H9 (cell line): ENCODE measurements at regions not wholly inside any gene's neighbourhood (a gene's known extent, or its start where the extent isn't known, plus 50 kb on each side); places are given as distances from the start of the nearest gene placed in this dataset.

Source experiments
- DNase-seq: peaks from one replicate; pipeline ENCODE4 v3.0.0-alpha.2; 2017
- H2AFZ ChIP-seq: one replicate; pipeline ENCODE4 v1.6.1; 2013; ENCODE audit warnings: mild to moderate bottlenecking, low read length, control low read depth, moderate library complexity
- H2AK5ac ChIP-seq: 2 replicates; pipeline ENCODE4 v1.6.1; 2013; ENCODE audit warnings: low read length, control low read depth, mixed read lengths; ENCODE audit not compliant: insufficient read length
- H2BK120ac ChIP-seq: one replicate; pipeline ENCODE4 v1.6.1; 2013; ENCODE audit warnings: low read depth, mild to moderate bottlenecking, low read length, control low read depth, inconsistent platforms; ENCODE audit not compliant: poor library complexity, severe bottlenecking
- H2BK12ac ChIP-seq: 2 replicates; pipeline ENCODE4 v1.6.1; 2013; ENCODE audit warnings: low read length, control low read depth, mixed read lengths, low read depth; ENCODE audit not compliant: insufficient read length
- H2BK15ac ChIP-seq: 2 replicates; pipeline ENCODE4 v1.6.1; 2013; ENCODE audit warnings: low read depth, low read length, control low read depth
- H2BK20ac ChIP-seq: one replicate; pipeline ENCODE4 v1.6.1; 2013; ENCODE audit warnings: low read depth, mild to moderate bottlenecking, low read length, control low read depth, inconsistent platforms; ENCODE audit not compliant: poor library complexity, severe bottlenecking
- H2BK5ac ChIP-seq: 2 replicates; pipeline ENCODE4 v1.6.1; 2013; ENCODE audit warnings: low read length, control low read depth, mixed read lengths; ENCODE audit not compliant: insufficient read length
- H3K14ac ChIP-seq: 2 replicates; pipeline ENCODE4 v1.6.1; 2013; ENCODE audit warnings: low read length, control low read depth; ENCODE audit not compliant: insufficient read depth
- H3K18ac ChIP-seq: 2 replicates; pipeline ENCODE4 v1.6.1; 2013; ENCODE audit warnings: low read depth, mild to moderate bottlenecking, mixed read lengths, low read length, control low read depth; ENCODE audit not compliant: insufficient read length
- H3K23ac ChIP-seq: 2 replicates; pipeline ENCODE4 v1.6.1; 2013; ENCODE audit warnings: low read length, control low read depth, mixed read lengths, low read depth; ENCODE audit not compliant: insufficient read length
- H3K23me2 ChIP-seq: 2 replicates; pipeline ENCODE4 v1.6.1; 2013; ENCODE audit warnings: low read depth, mild to moderate bottlenecking, mixed read lengths, low read length, control low read depth; ENCODE audit not compliant: insufficient read length, poor library complexity, severe bottlenecking
- H3K27ac ChIP-seq: 2 replicates; pipeline ENCODE4 v1.5.1; 2013; ENCODE audit warnings: low read length, control low read depth, mixed read lengths, low read depth; ENCODE audit not compliant: insufficient read length
- H3K27me3 ChIP-seq: 2 replicates; pipeline ENCODE4 v1.6.1; 2013; ENCODE audit warnings: low read length, control low read depth, inconsistent platforms; ENCODE audit not compliant: insufficient read depth
- H3K4ac ChIP-seq: 2 replicates; pipeline ENCODE4 v1.6.1; 2013; ENCODE audit warnings: low read depth, mild to moderate bottlenecking, control low read depth, inconsistent platforms, low read length, moderate library complexity
- H3K4me1 ChIP-seq: 2 replicates; pipeline ENCODE4 v1.6.1; 2013; ENCODE audit warnings: low read length, control low read depth, inconsistent platforms; ENCODE audit not compliant: insufficient read depth
- H3K4me2 ChIP-seq: 2 replicates; pipeline ENCODE4 v1.6.1; 2013; ENCODE audit warnings: low read length, control low read depth, mixed read lengths; ENCODE audit not compliant: insufficient read length, insufficient read depth
- H3K56ac ChIP-seq: 2 replicates; pipeline ENCODE4 v1.6.1; 2013; ENCODE audit warnings: low read depth, mild to moderate bottlenecking, mixed read lengths, low read length, control low read depth; ENCODE audit not compliant: insufficient read length
- H3K79me1 ChIP-seq: 2 replicates; pipeline ENCODE4 v1.6.1; 2013; ENCODE audit warnings: low read depth, mild to moderate bottlenecking, moderate library complexity, low read length, control low read depth, inconsistent platforms; ENCODE audit not compliant: insufficient read depth, poor library complexity, severe bottlenecking
- H3K79me2 ChIP-seq: 2 replicates; pipeline ENCODE4 v1.6.1; 2013; ENCODE audit warnings: low read length, control low read depth, inconsistent platforms; ENCODE audit not compliant: insufficient read depth
- H3K9ac ChIP-seq: 2 replicates; pipeline ENCODE4 v1.6.1; 2013; ENCODE audit warnings: low read length, control low read depth, mixed read lengths; ENCODE audit not compliant: insufficient read length; ENCODE audit errors: extremely low read depth
- H3K9me3 ChIP-seq: one replicate; pipeline ENCODE4 v1.6.1; 2013; ENCODE audit warnings: low read depth, low read length, inconsistent platforms; ENCODE audit not compliant: control insufficient read depth
- H3T11ph ChIP-seq: one replicate; pipeline ENCODE4 v1.6.1; 2013; ENCODE audit warnings: mild to moderate bottlenecking, low read length, control low read depth, inconsistent platforms
- H4K20me1 ChIP-seq: one replicate; pipeline ENCODE4 v1.6.1; 2013; ENCODE audit not compliant: control insufficient read depth, insufficient read length, insufficient read depth
- H4K5ac ChIP-seq: 2 replicates; pipeline ENCODE4 v1.6.1; 2013; ENCODE audit warnings: low read depth, mild to moderate bottlenecking, mixed read lengths, low read length, control low read depth; ENCODE audit not compliant: insufficient read length
- H4K8ac ChIP-seq: replicated peaks from 2 replicates; pipeline ENCODE4 v1.6.1; 2013; ENCODE audit warnings: low read length, control low read depth, mixed read lengths, low read depth; ENCODE audit not compliant: insufficient read length
- H4K91ac ChIP-seq: 2 replicates; pipeline ENCODE4 v1.6.1; 2013; ENCODE audit warnings: low read depth, mild to moderate bottlenecking, moderate library complexity, mixed read lengths, low read length, control low read depth; ENCODE audit not compliant: insufficient read length
- H3K27ac Mint-ChIP-seq, 3 experiments: 2 replicates in 2 of 3; 3 replicates in 1 of 3; pipeline ENCODE4 v1.8.0; 2020 to 2021; ENCODE audit warnings: mixed read lengths in 3 of 3, mild to moderate bottlenecking in 1 of 3, moderate library complexity in 1 of 3
- H3K27me3 Mint-ChIP-seq: 2 replicates; pipeline ENCODE4 v1.8.0; 2021; ENCODE audit warnings: low read depth, mild to moderate bottlenecking, moderate library complexity, mixed read lengths
- H3K36me3 Mint-ChIP-seq, 3 experiments: 2 replicates in 2 of 3; 3 replicates in 1 of 3; pipeline ENCODE4 v1.8.0; 2020 to 2021; ENCODE audit warnings: low read depth in 3 of 3, mixed read lengths in 3 of 3; ENCODE audit not compliant: insufficient read depth in 1 of 3
- H3K4me1 Mint-ChIP-seq, 2 experiments: 2 replicates each; pipeline ENCODE4 v1.8.0; 2020; ENCODE audit warnings: mixed read lengths in 2 of 2
- H3K4me3 Mint-ChIP-seq, 2 experiments: 2 replicates in 1 of 2; 3 replicates in 1 of 2; pipeline ENCODE4 v1.8.0; 2020 to 2021; ENCODE audit warnings: mild to moderate bottlenecking in 2 of 2, mixed read lengths in 2 of 2, moderate library complexity in 1 of 2
- H3K9me3 Mint-ChIP-seq, 2 experiments: 2 replicates in 1 of 2; 3 replicates in 1 of 2; pipeline ENCODE4 v1.8.0; 2020; ENCODE audit warnings: mild to moderate bottlenecking in 2 of 2, mixed read lengths in 2 of 2, moderate library complexity in 1 of 2
- WGBS: extraction: QIAGEN DNeasy Blood & Tissue Kit; methylation state at CpG from one replicate; pipeline ENCODE4 v1.1.7; 2013; ENCODE audit warnings: missing lambda C conversion rate, low lambda C conversion rate, mixed read lengths; ENCODE audit not compliant: insufficient read length; ENCODE audit errors: extremely low coverage; 5-methylcytosine and 5-hydroxymethylcytosine counted together
- TF ChIP-seq, protein P1 (sequence below): fragments of 200-600 bp; sonication (generic); conservative IDR thresholded peaks from 3 replicates; pipeline ENCODE4 v1.8.0; 2021; ENCODE audit warnings: antibody characterized with exemption, mild to moderate bottlenecking

DNA sequence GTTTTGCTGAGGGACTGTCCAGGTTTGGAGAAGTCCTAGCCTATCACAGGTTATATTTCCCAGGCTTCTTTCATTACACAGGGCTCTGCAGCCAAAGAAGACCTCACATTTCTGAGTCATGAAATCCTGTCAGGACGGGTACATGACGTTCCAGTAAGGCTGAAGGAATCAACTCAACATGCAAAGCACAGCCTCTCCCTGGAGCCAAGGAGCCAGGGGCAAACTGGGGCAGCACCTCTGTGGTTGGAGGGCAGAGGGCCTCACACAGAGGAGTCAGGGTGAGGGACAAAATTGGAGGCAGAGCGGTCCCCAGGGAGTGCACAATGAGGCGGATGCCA, 116.3 kb upstream of the GDF10 start:
- Histone ChIP-seq H3K14ac (no peak overlapping the region), H3K9ac (no peak overlapping the region), H3K4me1 (no peaks in the 10 kb centered on the region), H2AFZ (no peak overlapping the region), H4K91ac (no peak overlapping the region), H3K23me2 (no peaks in the 10 kb centered on the region), H3K56ac (no peak overlapping the region), H3K18ac (no peak overlapping the region), H3K79me1 (no peaks in the 10 kb centered on the region), H3K9me3 (no peaks in the 10 kb centered on the region), H3K27ac (no peak overlapping the region), H4K8ac (no peak overlapping the region), H4K5ac (no peak overlapping the region), H2BK15ac (no peak overlapping the region), H3K27me3 (no peaks in the 10 kb centered on the region), H3K79me2 (no peaks in the 10 kb centered on the region), H2BK5ac (no peak overlapping the region), H4K20me1 (no peaks in the 10 kb centered on the region), H2BK12ac (no peak overlapping the region), H2BK20ac (no peak overlapping the region), H2BK120ac (no peak overlapping the region), H3K4ac (no peak overlapping the region), H2AK5ac (no peak overlapping the region), H3K23ac (no peak overlapping the region), H3T11ph (no peak overlapping the region), H3K4me2 (no peak overlapping the region)
- Mint-ChIP-seq H3K4me3 (no peak overlapping the region), H3K4me1 (peaks cover 0 to 7% of the 10 kb centered on the region in 2 experiments), H3K9me3 (peaks cover 0 to 3% of the 10 kb centered on the region in 2 experiments; a peak in 1 of 5 replicates), H3K36me3 (no peaks in the 10 kb centered on the region; a peak in 1 of 7 replicates), H3K27me3 (peaks cover 7% of the 10 kb centered on the region), H3K27ac (peak overlapping the region in 1 of 3 experiments; percentile 55; a peak in 1 of 7 replicates)
- TF ChIP-seq, protein P1, sequence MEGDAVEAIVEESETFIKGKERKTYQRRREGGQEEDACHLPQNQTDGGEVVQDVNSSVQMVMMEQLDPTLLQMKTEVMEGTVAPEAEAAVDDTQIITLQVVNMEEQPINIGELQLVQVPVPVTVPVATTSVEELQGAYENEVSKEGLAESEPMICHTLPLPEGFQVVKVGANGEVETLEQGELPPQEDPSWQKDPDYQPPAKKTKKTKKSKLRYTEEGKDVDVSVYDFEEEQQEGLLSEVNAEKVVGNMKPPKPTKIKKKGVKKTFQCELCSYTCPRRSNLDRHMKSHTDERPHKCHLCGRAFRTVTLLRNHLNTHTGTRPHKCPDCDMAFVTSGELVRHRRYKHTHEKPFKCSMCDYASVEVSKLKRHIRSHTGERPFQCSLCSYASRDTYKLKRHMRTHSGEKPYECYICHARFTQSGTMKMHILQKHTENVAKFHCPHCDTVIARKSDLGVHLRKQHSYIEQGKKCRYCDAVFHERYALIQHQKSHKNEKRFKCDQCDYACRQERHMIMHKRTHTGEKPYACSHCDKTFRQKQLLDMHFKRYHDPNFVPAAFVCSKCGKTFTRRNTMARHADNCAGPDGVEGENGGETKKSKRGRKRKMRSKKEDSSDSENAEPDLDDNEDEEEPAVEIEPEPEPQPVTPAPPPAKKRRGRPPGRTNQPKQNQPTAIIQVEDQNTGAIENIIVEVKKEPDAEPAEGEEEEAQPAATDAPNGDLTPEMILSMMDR = no peak
- DNase-seq = no peak
- WGBS = no CpG with 5 or more reads among the region's 4 CpGs
